Ascending aorta (tissue), 2 donors: ENCODE measurements at regions not wholly inside any gene's neighbourhood (a gene's known extent, or its start where the extent isn't known, plus 50 kb on each side); places are given as distances from the start of the nearest gene placed in this dataset.
A peak's percentile ranks its signal among the peaks of the same experiment; 100 is the strongest.
"Not testable (repeated sequence)": the region's sequence is repeated elsewhere in the genome, so short reads cannot be mapped to it uniquely, and the experiment has no call there.

ENCODE experiments used
- DNase-seq, 2 donors: peaks; one replicate each; pipeline ENCODE4 v3.0.0-alpha.2; 2019; ENCODE audit warnings: low spot score in 2 of 2
- H3K27ac ChIP-seq, 2 donors: fragments of 200-600 bp; sonication (generic); one replicate each; pipeline ENCODE4 v1.5.1; 2016 to 2017; ENCODE audit warnings: mild to moderate bottlenecking in 1 of 2
- H3K27me3 ChIP-seq: fragments of 200-600 bp; sonication (generic); one replicate; pipeline ENCODE4 v1.5.1; 2017
- H3K36me3 ChIP-seq, 2 donors: fragments of 200-600 bp; sonication (generic); one replicate each; pipeline ENCODE4 v1.5.1; 2016
- H3K4me1 ChIP-seq, 2 donors: fragments of 200-600 bp; sonication (generic); one replicate each; pipeline ENCODE4 v1.5.1; 2016 to 2017; ENCODE audit warnings: mild to moderate bottlenecking in 1 of 2
- H3K4me3 ChIP-seq, 2 donors: fragments of 200-600 bp; sonication (generic); one replicate each; pipeline ENCODE4 v1.5.1; 2016 to 2017; ENCODE audit warnings: mild to moderate bottlenecking in 1 of 2
- H3K9me3 ChIP-seq, 2 donors: fragments of 200-600 bp; sonication (generic); one replicate each; pipeline ENCODE4 v1.5.1; 2016
- CTCF ChIP-seq, 3 experiments: fragments of 200-600 bp in 2 of 3; fragments of 450-650 bp in 1 of 3; sonication (generic) in 2 of 3; IDR thresholded peaks; one replicate each; pipeline ENCODE4 v1.5.1; 2016 to 2019; ENCODE audit warnings: antibody characterized with exemption in 3 of 3, mild to moderate bottlenecking in 1 of 3, moderate library complexity in 1 of 3
- intact Hi-C: fragments of 100-400 bp; cut with DNase I; formaldehyde crosslinking; loops from one replicate; pipeline ENCODE4 v1.15.1; 2023

GRCh38 chr3:106349191-106349881 is 480.5 kb upstream of the CBLB start:
- TF ChIP-seq CTCF (IDR thresholded peaks at IDR 0.05): no peak
- Histone ChIP-seq H3K4me3 (no peak overlapping the region), H3K27ac (peak overlapping the region in 1 of 2 donors; percentile 1), H3K9me3 (no peaks in the 10 kb centered on the region), H3K4me1 (peaks cover 0 to 3% of the 10 kb centered on the region in 2 donors), H3K36me3 (no peaks in the 10 kb centered on the region), H3K27me3 (no peaks in the 10 kb centered on the region)
- no peak for DNase-seq
- intact Hi-C loops: loop anchor here (5.0 kb wide), 1 partner anchor 482 kb away; the partner anchor contains the start of gene CBLB

GRCh38 chr3:106355873-106356272 is 487.1 kb upstream of the CBLB start:
- H3K4me1 ChIP-seq: no peaks in the 10 kb centered on the region
- no peak for DNase-seq
- H3K27me3 ChIP-seq: no peaks in the 10 kb centered on the region
- no peak for TF ChIP-seq CTCF (IDR thresholded peaks at IDR 0.05)
- H3K9me3 ChIP-seq: no peaks in the 10 kb centered on the region
- no peaks in the 10 kb centered on the region for H3K36me3 ChIP-seq
- no peak overlapping the region for H3K27ac ChIP-seq
- intact Hi-C loops: no loop called here
- no peak overlapping the region for H3K4me3 ChIP-seq

- no peak for DNase-seq
- H3K27ac ChIP-seq: no peak overlapping the region
- no peaks in the 10 kb centered on the region for H3K27me3 ChIP-seq
- H3K36me3 ChIP-seq: no peaks in the 10 kb centered on the region
- H3K4me3 ChIP-seq: no peak overlapping the region
- no peaks in the 10 kb centered on the region for H3K4me1 ChIP-seq
- no peak for TF ChIP-seq CTCF (IDR thresholded peaks at IDR 0.05)
- intact Hi-C loops: no loop called here
- H3K9me3 ChIP-seq: no peaks in the 10 kb centered on the region
These were observed 490.9 kb upstream of the CBLB start for GRCh38 chr3:106359692-106360091.

- H3K27me3 ChIP-seq, H3K4me1 ChIP-seq, intact Hi-C loops, DNase-seq, H3K9me3 ChIP-seq, H3K27ac ChIP-seq, H3K4me3 ChIP-seq, H3K36me3 ChIP-seq: not testable (repeated sequence)
These were observed 492.1 kb upstream of the CBLB start for GRCh38 chr3:106360901-106361300.

- no peak overlapping the region for H3K27ac ChIP-seq
- H3K4me1 ChIP-seq: no peaks in the 10 kb centered on the region
- no peak for DNase-seq
- no peak for TF ChIP-seq CTCF (IDR thresholded peaks at IDR 0.05)
- no peaks in the 10 kb centered on the region for H3K9me3 ChIP-seq
- intact Hi-C loops: no loop called here
- no peaks in the 10 kb centered on the region for H3K36me3 ChIP-seq
- no peaks in the 10 kb centered on the region for H3K27me3 ChIP-seq
- no peak overlapping the region for H3K4me3 ChIP-seq
These were observed 495.7 kb upstream of the CBLB start for GRCh38 chr3:106364477-106364876.

- TF ChIP-seq CTCF (IDR thresholded peaks at IDR 0.05): no peak
- H3K4me1 ChIP-seq: no peaks in the 10 kb centered on the region
- intact Hi-C loops: no loop called here
- H3K9me3 ChIP-seq: no peaks in the 10 kb centered on the region
- H3K27me3 ChIP-seq: no peaks in the 10 kb centered on the region
- H3K4me3 ChIP-seq: no peak overlapping the region
- no peaks in the 10 kb centered on the region for H3K36me3 ChIP-seq
- no peak overlapping the region for H3K27ac ChIP-seq
- no peak for DNase-seq
These were observed 496.4 kb upstream of the CBLB start for GRCh38 chr3:106365061-106365691.
